ENCODE measurements at regions not wholly inside any gene's neighbourhood (a gene's known extent, or its start where the extent isn't known, plus 50 kb on each side); places are given as distances from the start of the nearest gene placed in this dataset.
"Not testable (repeated sequence)": the region's sequence is repeated elsewhere in the genome, so short reads cannot be mapped to it uniquely, and the experiment has no call there.

DNA sequence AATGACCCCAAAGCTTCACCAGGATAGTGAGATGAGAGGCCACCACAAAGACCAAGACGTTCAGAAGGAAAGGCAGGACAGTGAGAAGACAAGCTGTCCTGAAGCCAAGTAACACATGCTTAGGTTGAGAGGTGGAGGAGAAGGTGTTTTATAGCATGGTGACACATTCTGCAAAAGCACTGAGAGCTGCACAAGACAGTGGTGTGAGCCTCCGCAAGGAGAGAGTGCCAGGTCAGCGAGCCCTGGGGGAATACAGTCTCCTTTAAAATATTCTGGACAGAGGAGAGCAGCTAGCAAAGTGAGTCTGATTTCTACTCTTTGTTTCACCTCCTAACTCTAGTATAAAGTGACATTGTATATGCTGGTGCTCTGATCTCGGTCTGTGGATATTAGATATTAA is 68.0 kb upstream of the VKORC1L1 start:
- H3K9me3 Mint-ChIP-seq = no peaks in the 10 kb centered on the region
- no peaks in the 10 kb centered on the region for H3K36me3 Mint-ChIP-seq (ENCODE audit: low read depth)
- intact Hi-C loops (cut with micrococcal nuclease) = no loop called here
- no peaks in the 10 kb centered on the region for H3K27me3 Mint-ChIP-seq
- H3K27ac Mint-ChIP-seq = no peak overlapping the region
- H3K4me3 Mint-ChIP-seq = no peak overlapping the region
- no peaks in the 10 kb centered on the region for H3K4me1 Mint-ChIP-seq (ENCODE audit: low read depth)

DNA sequence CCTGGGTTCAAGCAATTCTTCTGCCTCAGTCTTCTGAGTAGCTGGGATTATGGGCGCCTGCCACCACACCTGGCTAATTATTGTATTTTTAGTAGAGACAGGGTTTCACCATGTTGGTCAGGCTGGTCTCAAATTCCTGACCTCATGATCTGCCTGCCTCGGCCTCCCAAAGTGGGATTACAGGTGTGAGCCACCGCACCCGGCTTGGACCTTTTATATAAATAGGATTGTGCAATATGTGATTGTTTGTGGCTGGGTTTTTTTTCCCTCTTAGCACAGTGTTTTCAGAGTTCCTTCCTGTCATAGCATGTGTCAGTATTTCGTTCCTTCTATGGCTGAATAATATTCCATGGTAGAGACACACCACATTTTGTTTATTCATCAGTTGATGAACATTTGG is 65.8 kb upstream of the VKORC1L1 start:
- H3K27me3 Mint-ChIP-seq; H3K36me3 Mint-ChIP-seq (ENCODE audit: low read depth); H3K4me1 Mint-ChIP-seq (ENCODE audit: low read depth); intact Hi-C loops (cut with micrococcal nuclease); H3K27ac Mint-ChIP-seq; H3K4me3 Mint-ChIP-seq; H3K9me3 Mint-ChIP-seq: not testable (repeated sequence)

DNA sequence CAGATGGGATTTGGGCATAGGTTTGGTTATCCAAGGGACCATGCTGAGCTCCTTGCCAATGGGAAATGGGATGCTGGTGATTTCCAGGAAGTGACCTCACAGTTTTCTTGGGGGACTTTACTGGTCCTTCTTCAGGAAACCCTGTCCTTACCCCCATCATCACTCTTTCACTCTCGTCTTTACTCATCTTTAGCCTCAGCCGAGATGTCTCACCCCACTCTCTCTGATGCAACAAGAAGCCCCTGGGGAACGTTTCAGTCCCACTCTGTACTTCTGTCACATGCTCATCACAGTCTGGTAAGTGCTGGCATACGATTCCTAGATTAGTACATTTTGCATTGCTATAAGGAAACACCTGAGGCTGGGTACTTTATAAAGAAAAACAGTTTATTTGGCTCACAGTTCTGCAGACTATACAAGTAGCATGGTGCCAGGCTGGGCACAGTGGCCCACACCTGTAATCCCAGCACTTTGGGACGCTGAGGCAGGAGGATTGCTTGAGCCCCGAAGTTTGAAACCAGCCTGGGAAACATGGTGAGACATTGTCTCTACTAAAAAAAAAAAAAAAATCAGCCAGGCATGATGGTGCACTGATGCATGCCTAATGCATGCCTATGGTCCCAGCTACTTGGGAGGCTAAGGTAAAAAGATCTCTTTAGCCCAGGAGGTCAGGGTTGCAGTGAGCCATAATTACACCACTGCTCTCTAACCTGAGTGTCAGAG is 63.5 kb upstream of the VKORC1L1 start:
- H3K36me3 Mint-ChIP-seq (ENCODE audit: low read depth) = no peaks in the 10 kb centered on the region
- H3K27ac Mint-ChIP-seq = no peak overlapping the region
- no peaks in the 10 kb centered on the region for H3K27me3 Mint-ChIP-seq
- no peak overlapping the region for H3K4me3 Mint-ChIP-seq
- no peaks in the 10 kb centered on the region for H3K9me3 Mint-ChIP-seq
- no peaks in the 10 kb centered on the region for H3K4me1 Mint-ChIP-seq (ENCODE audit: low read depth)
- intact Hi-C loops (cut with micrococcal nuclease) = no loop called here

DNA sequence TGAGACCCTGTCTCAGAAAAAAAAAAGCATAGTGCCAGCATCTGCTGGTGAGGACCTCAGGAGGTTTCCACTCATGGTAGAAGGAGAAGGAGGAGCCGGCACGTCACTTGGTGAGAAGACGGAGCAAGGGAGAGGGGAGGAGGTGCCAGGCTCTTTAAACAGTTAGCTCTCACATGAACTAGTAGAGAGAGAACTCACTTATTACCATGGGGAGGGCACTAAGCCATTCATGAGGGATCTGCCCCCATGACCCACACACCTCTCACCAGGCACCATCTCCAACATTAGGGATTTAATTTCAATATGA is 62.9 kb upstream of the VKORC1L1 start:
- no peaks in the 10 kb centered on the region for H3K4me1 Mint-ChIP-seq (ENCODE audit: low read depth)
- no peak overlapping the region for H3K27ac Mint-ChIP-seq
- no peak overlapping the region for H3K4me3 Mint-ChIP-seq
- no peaks in the 10 kb centered on the region for H3K9me3 Mint-ChIP-seq
- H3K36me3 Mint-ChIP-seq (ENCODE audit: low read depth) = no peaks in the 10 kb centered on the region
- intact Hi-C loops (cut with micrococcal nuclease) = no loop called here
- H3K27me3 Mint-ChIP-seq = no peaks in the 10 kb centered on the region

DNA sequence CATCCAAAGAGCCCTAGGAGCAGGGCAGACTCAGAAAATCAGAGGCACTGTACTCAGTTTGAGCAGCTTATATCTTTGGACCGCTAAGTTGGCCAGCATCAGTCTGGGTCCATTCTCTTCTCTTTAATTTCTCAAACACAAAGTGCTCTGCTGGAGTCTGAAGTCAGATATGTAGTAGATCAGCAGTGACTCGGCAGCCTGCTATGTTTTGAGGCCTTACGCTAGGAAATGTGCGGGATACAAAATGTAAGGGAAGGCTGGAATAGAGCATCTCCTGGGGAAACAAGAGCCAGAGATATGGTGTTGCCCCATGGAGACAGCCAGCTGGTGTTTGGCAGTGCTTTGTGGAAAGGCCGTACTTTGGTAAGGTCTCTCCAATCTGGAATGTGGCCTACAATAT is 60.6 kb upstream of the VKORC1L1 start:
- Mint-ChIP-seq H3K27ac (no peak overlapping the region), H3K4me3 (no peak overlapping the region), H3K9me3 (no peaks in the 10 kb centered on the region), H3K36me3 (ENCODE audit: low read depth) (no peaks in the 10 kb centered on the region), H3K4me1 (ENCODE audit: low read depth) (no peaks in the 10 kb centered on the region), H3K27me3 (no peaks in the 10 kb centered on the region)
- intact Hi-C loops (cut with micrococcal nuclease) = no loop called here

DNA sequence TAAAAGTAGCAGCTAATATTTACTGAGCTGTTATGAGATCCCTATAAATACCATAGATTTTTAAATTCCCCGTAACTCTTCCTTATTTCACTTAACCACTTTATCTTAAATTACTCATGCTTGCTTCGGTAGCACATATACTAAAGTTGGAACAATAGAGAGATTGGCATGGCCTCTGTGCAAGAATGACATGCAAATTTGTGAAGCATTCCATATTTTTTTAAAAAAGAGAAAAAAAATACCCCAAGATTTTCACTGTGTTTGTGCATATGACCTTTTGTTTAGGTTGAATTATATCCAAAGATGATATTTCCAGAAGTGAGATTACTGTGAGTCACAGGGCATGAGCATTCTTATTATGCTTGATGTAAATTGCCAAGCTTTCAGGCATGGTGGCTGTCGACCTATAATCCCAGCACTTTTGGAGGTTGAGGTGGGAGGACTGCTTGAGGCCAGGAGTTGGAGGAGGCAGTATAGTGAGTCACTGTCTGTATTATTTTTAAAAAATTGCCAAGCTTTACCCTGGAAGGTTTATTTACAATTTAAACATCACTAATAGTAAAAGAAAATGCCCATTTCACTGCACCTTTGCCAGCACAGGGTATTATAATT is 58.2 kb upstream of the VKORC1L1 start:
- H3K4me1 Mint-ChIP-seq (ENCODE audit: low read depth); H3K27ac Mint-ChIP-seq; H3K4me3 Mint-ChIP-seq; intact Hi-C loops (cut with micrococcal nuclease); H3K27me3 Mint-ChIP-seq; H3K9me3 Mint-ChIP-seq; H3K36me3 Mint-ChIP-seq (ENCODE audit: low read depth): not testable (repeated sequence)

DNA sequence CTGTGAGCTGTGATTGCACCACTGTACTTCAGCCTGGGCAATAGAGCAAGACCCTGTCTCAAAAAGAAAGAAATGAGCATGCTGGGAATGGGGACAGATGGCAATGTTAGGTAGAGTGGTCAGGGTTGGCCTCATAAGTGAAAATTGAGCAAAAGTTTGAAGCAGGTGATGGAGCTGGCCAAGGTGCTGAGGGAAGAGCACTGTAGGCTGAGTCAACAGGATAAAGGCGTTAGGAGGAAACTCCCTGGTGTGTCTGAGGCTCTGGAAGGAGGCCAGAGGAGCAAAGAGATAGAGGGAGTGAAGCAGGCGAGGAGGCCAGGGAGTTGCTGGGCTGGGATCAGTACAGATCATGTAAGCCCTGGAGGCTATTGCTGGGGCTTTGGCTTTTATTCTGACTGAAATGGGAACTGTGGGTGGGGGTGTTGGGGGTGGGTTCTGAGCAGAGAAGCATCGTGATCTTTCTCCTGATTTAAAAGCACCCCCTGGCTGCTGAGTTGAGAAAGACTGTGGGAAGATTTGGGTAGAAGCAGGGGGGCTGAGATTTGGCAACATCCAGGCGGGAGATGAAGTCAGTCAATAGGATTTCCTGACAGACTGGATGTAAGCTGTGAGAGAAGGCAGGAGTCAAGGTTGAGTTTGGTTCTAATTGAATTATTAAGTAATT is 52.5 kb upstream of the VKORC1L1 start:
- Mint-ChIP-seq H3K4me3 (no peak overlapping the region), H3K9me3 (no peaks in the 10 kb centered on the region), H3K4me1 (ENCODE audit: low read depth) (no peaks in the 10 kb centered on the region), H3K27ac (no peak overlapping the region), H3K36me3 (ENCODE audit: low read depth) (no peaks in the 10 kb centered on the region), H3K27me3 (no peaks in the 10 kb centered on the region)
- intact Hi-C loops (cut with micrococcal nuclease) = no loop called here

Measured in dendritic cell treated with granulocyte-macrophage colony-stimulating factor and Interleukin-4, amounts not matched to agents 40 ng/mL and 50 ng/mL, for 4 days (primary cell).